Kidney (tissue), 13 donors: ENCODE measurements at regions not wholly inside any gene's neighbourhood (a gene's known extent, or its start where the extent isn't known, plus 50 kb on each side); places are given as distances from the start of the nearest gene placed in this dataset.
"Not testable (repeated sequence)": the region's sequence is repeated elsewhere in the genome, so short reads cannot be mapped to it uniquely, and the experiment has no call there.

Source experiments
- DNase-seq, 5 donors: peaks; one replicate each; pipeline ENCODE4 v3.0.0-alpha.2; 2013 to 2020
- FAIRE-seq: peaks from 2 replicates; lab custom pipeline; 2012; peaks lifted over from hg19 to GRCh38; lab: Jason Lieb, UNC
- H3K27ac ChIP-seq, 2 donors: one replicate each; pipeline ENCODE4 v1.7.0; 2013; ENCODE audit warnings: low read depth in 2 of 2, low read length in 2 of 2, inconsistent platforms in 1 of 2
- H3K27me3 ChIP-seq: one replicate; pipeline ENCODE4 v1.7.1; 2013; ENCODE audit warnings: low read length, inconsistent platforms; ENCODE audit not compliant: control insufficient read depth, insufficient read depth
- H3K36me3 ChIP-seq, 3 donors: one replicate each; pipeline versions ENCODE4 v1.7.0 to v1.7.1; 2013; ENCODE audit warnings: low read length in 3 of 3, control low read depth in 1 of 3, inconsistent platforms in 1 of 3; ENCODE audit not compliant: insufficient read depth in 3 of 3, control insufficient read depth in 2 of 3
- H3K4me1 ChIP-seq, 3 donors: one replicate each; pipeline versions ENCODE4 v1.7.0 to v1.7.1; 2013; ENCODE audit warnings: low read length in 3 of 3, inconsistent platforms in 1 of 3, low read depth in 1 of 3; ENCODE audit not compliant: control insufficient read depth in 2 of 3, insufficient read depth in 2 of 3
- H3K4me3 ChIP-seq, 3 donors: one replicate each; pipeline versions ENCODE4 v1.7.0 to v1.8.1; 2013; ENCODE audit warnings: low read length in 3 of 3, control low read depth in 1 of 3, inconsistent platforms in 1 of 3
- H3K9ac ChIP-seq, 3 donors: one replicate each; pipeline versions ENCODE4 v1.7.0 to v1.7.1; 2013; ENCODE audit warnings: low read length in 3 of 3, control low read depth in 1 of 3, inconsistent platforms in 1 of 3
- H3K9me3 ChIP-seq, 3 donors: one replicate each; pipeline versions ENCODE4 v1.7.0 to v1.7.1; 2013; ENCODE audit warnings: low read length in 3 of 3, control low read depth in 1 of 3, inconsistent platforms in 1 of 3; ENCODE audit not compliant: control insufficient read depth in 2 of 3, insufficient read depth in 1 of 3
- CTCF ChIP-seq: IDR thresholded peaks from 3 replicates; pipeline ENCODE4 v1.5.1; 2012; ENCODE audit warnings: mild to moderate bottlenecking, moderate library complexity, borderline replicate concordance; ENCODE audit not compliant: insufficient read depth; ENCODE audit errors: extremely low read depth
- intact Hi-C: fragments of 100-400 bp; cut with DNase I; formaldehyde crosslinking; loops from one replicate; pipeline ENCODE4 v1.11.1; 2022
- donor health status: control.
- donor health status: control.
- donor health status: control.
- donor health status: control.
- donor health status: control.
- donor health status: DM: yes; HTN: yes; CAD: no.
- donor health status: Normal renal cell carcinoma (clear cell type).

DNA sequence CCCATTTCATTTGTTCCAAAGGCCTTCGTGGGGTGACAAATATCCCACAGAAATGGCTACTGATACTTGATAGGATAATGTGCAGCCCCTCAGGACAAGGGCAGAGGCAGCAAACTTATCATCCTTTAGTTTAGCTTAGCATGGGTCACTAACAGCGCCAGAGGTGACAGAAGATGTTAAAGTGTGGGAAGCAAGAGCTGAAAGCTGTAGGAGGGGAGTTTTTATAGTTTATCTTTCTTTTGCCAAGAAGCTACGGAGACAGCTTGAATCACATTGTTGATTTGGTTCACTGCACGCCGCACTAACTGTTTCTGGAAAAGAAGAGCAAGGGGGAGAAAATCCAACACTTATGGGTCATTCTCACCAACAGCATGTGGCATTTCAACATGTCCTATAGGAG lies 773.9 kb upstream of the MMS22L start:
- no peaks in the 10 kb centered on the region for H3K4me1 ChIP-seq
- DNase-seq (peak in 4 of 5 donors; percentile 34 to 74 (median 56)), FAIRE-seq (no peak)
- H3K9me3 ChIP-seq, result no peaks in the 10 kb centered on the region
- H3K36me3 ChIP-seq, result no peaks in the 10 kb centered on the region
- H3K4me3 ChIP-seq, result no peak overlapping the region
- intact Hi-C loops, result no loop called here
- no peak for TF ChIP-seq CTCF
- no peak overlapping the region for H3K27ac ChIP-seq
- no peaks in the 10 kb centered on the region for H3K27me3 ChIP-seq
- no peak overlapping the region for H3K9ac ChIP-seq

DNA sequence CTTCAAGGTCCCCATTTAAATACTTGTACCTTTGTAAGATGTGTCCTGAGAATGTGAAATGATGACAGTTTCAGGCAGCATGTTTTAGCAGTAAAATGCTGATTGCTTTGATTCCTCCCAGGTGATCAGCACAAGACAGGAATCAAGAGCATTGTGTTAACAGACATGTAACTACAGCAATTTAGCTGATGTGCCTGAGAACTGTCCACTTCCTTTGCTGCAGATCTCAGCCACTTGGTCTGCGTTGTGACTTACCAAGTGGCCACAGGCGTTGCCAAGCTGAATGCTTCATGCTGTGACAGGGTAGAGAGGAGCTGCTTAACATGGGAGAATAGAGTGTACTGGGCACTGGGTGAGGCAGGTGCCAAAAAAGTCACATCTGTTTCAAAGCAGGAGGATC lies 767.0 kb upstream of the POU3F2 start:
- Histone ChIP-seq H3K9me3 (no peaks in the 10 kb centered on the region), H3K9ac (no peak overlapping the region), H3K4me1 (no peaks in the 10 kb centered on the region), H3K36me3 (no peaks in the 10 kb centered on the region), H3K4me3 (no peak overlapping the region), H3K27me3 (no peaks in the 10 kb centered on the region), H3K27ac (no peak overlapping the region)
- DNase-seq (no peak), FAIRE-seq (no peak)
- intact Hi-C loops, result no loop called here
- TF ChIP-seq CTCF, result no peak

- H3K27ac ChIP-seq, H3K36me3 ChIP-seq, H3K4me1 ChIP-seq, H3K27me3 ChIP-seq, H3K9ac ChIP-seq, FAIRE-seq, intact Hi-C loops, H3K9me3 ChIP-seq, H3K4me3 ChIP-seq: not testable (repeated sequence)
- DNase-seq, result peak in 1 of 5 donors; percentile 37
These were observed 745.8 kb upstream of the POU3F2 start for GRCh38 chr6:98088537-98088936.

DNA sequence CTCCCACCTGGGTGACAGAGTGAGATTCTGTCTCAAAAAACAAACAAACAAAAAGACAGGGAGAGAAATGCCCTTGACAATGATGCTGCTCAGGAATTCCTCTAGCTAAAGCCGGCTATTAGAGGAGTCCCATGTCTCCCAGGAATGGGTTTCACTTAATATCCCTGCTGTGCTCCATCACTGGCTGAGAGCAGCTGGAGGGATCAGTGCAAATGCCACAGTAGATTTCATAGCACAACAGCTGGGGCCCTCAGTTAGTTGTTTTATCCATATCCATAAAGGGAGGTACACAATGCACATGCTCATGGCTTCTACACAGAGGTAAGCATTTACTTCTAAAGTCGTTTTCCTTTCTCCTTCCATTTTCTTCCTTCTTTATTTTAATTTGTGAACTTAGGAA lies 742.0 kb upstream of the POU3F2 start:
- H3K36me3 ChIP-seq, result no peaks in the 10 kb centered on the region
- DNase-seq (no peak), FAIRE-seq (no peak)
- no peaks in the 10 kb centered on the region for H3K27me3 ChIP-seq
- no peaks in the 10 kb centered on the region for H3K4me1 ChIP-seq
- no peak overlapping the region for H3K27ac ChIP-seq
- intact Hi-C loops, result no loop called here
- no peaks in the 10 kb centered on the region for H3K9me3 ChIP-seq
- TF ChIP-seq CTCF, result no peak
- H3K4me3 ChIP-seq, result no peak overlapping the region
- H3K9ac ChIP-seq, result no peak overlapping the region
